ENCODE measurements at regions not wholly inside any gene's neighbourhood (a gene's known extent, or its start where the extent isn't known, plus 50 kb on each side); places are given as distances from the start of the nearest gene placed in this dataset.

DNA sequence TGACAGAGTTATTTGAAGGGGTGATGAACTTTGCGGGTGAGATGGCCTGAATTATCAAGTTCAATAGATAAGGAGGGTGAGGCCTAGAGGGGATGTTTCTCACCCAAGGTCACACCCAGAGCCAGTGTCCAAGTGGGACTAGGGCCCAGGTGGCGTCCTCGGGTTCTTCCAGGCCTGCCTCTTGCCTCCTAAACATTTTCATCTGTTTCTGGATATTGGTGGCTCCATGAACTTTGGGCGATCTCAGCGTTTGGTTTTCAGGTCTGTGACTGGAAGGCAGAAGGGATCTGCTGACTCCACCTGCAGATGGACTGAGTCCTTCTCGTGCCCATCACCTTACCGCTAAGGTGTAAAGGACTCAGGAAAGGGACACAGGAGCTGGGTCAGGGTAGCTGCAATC lies 137.3 kb downstream of the DDX1 start:
- H3K9ac ChIP-seq (ENCODE audit: low read depth, low read length), result no peak overlapping the region
- no peak for ATAC-seq (ENCODE audit: insufficient read depth, low read depth)
- no peaks in the 10 kb centered on the region for H3K27me3 ChIP-seq (ENCODE audit: insufficient read depth, low read length, poor library complexity)
- H3K79me2 ChIP-seq (ENCODE audit: insufficient read depth, low read length), result no peaks in the 10 kb centered on the region
- no peak overlapping the region for H2AFZ ChIP-seq (ENCODE audit: low read depth, low read length)
- H3K9me3 ChIP-seq (ENCODE audit: insufficient read depth, low read length, severe bottlenecking), result no peaks in the 10 kb centered on the region
- H3K4me3 ChIP-seq (ENCODE audit: low read depth in 1 of 2, low read length in 2 of 2), result no peak overlapping the region
- H3K4me1 ChIP-seq (ENCODE audit: insufficient read depth, low read length), result no peaks in the 10 kb centered on the region
- H4K20me1 ChIP-seq (ENCODE audit: insufficient read depth, low read length), result no peaks in the 10 kb centered on the region
- no peak for TF ChIP-seq EZH2 (IDR thresholded peaks at IDR 0.05; ENCODE audit: borderline replicate concordance, low read depth, low read length, severe bottlenecking)
- TF ChIP-seq, protein P1, sequence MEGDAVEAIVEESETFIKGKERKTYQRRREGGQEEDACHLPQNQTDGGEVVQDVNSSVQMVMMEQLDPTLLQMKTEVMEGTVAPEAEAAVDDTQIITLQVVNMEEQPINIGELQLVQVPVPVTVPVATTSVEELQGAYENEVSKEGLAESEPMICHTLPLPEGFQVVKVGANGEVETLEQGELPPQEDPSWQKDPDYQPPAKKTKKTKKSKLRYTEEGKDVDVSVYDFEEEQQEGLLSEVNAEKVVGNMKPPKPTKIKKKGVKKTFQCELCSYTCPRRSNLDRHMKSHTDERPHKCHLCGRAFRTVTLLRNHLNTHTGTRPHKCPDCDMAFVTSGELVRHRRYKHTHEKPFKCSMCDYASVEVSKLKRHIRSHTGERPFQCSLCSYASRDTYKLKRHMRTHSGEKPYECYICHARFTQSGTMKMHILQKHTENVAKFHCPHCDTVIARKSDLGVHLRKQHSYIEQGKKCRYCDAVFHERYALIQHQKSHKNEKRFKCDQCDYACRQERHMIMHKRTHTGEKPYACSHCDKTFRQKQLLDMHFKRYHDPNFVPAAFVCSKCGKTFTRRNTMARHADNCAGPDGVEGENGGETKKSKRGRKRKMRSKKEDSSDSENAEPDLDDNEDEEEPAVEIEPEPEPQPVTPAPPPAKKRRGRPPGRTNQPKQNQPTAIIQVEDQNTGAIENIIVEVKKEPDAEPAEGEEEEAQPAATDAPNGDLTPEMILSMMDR (IDR thresholded peaks at IDR 0.05; ENCODE audit: borderline replicate concordance, extremely low read depth, low read length, poor library complexity, severe bottlenecking), result no peak
- no peak overlapping the region for H3K27ac ChIP-seq (ENCODE audit: low read length)
- no peak overlapping the region for H3K4me2 ChIP-seq (ENCODE audit: insufficient read depth, low read length)
- no peaks in the 10 kb centered on the region for H3K36me3 ChIP-seq (ENCODE audit: insufficient read depth, low read length)
- DNase-seq, result no peak

DNA sequence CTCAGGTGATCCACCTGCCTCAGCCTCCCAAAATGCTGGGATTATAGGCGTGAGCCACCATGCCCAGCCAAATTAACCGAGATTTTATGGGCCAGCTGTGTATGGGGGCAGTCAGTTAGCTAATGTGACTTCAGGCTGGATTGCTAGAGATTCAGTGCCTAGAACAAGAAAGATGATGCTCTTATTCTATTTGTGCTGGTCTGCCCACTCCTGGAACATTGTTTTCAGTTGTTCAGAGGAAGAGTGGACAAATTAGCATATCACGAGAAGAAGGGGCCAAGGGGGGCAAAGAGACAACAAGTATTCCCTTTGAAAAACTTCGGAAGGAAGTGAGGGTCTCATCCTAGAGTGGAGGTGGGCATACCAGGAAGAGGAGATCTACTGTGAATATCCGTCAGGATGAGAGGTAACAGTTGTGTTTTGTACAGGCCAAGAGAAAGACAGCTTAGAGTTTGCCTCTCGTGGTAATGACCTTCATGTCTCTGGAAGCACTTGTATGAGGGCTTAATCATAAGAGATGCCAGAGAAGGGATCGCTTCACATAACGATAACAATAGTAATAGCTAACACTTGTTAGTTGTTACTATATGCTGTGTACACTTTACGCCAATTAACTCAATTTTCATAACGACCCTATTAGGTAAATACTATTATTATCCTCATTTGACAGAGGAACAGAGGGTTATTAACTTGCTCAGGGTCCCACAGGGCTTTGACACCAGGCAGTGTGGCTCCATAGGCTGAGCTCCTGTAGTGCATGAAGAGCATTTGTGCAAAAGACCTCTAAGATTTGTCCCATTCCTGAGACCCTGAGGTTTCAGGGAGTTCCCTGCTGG lies 138.3 kb downstream of the DDX1 start:
- TF ChIP-seq, protein P1 (IDR thresholded peaks at IDR 0.05; ENCODE audit: borderline replicate concordance, extremely low read depth, low read length, poor library complexity, severe bottlenecking), result no peak
- TF ChIP-seq EZH2 (IDR thresholded peaks at IDR 0.05; ENCODE audit: borderline replicate concordance, low read depth, low read length, severe bottlenecking), result no peak
- no peaks in the 10 kb centered on the region for H4K20me1 ChIP-seq (ENCODE audit: insufficient read depth, low read length)
- H3K4me3 ChIP-seq (ENCODE audit: low read depth in 1 of 2, low read length in 2 of 2), result no peak overlapping the region
- no peaks in the 10 kb centered on the region for H3K4me1 ChIP-seq (ENCODE audit: insufficient read depth, low read length)
- H3K9me3 ChIP-seq (ENCODE audit: insufficient read depth, low read length, severe bottlenecking), result no peaks in the 10 kb centered on the region
- no peak overlapping the region for H3K4me2 ChIP-seq (ENCODE audit: insufficient read depth, low read length)
- H3K36me3 ChIP-seq (ENCODE audit: insufficient read depth, low read length), result no peaks in the 10 kb centered on the region
- no peak overlapping the region for H2AFZ ChIP-seq (ENCODE audit: low read depth, low read length)
- DNase-seq (no peak), ATAC-seq (ENCODE audit: insufficient read depth, low read depth) (no peak)
- H3K79me2 ChIP-seq (ENCODE audit: insufficient read depth, low read length), result no peaks in the 10 kb centered on the region
- H3K9ac ChIP-seq (ENCODE audit: low read depth, low read length), result no peak overlapping the region
- H3K27me3 ChIP-seq (ENCODE audit: insufficient read depth, low read length, poor library complexity), result peaks cover 2% of the 10 kb centered on the region
- no peak overlapping the region for H3K27ac ChIP-seq (ENCODE audit: low read length)

DNA sequence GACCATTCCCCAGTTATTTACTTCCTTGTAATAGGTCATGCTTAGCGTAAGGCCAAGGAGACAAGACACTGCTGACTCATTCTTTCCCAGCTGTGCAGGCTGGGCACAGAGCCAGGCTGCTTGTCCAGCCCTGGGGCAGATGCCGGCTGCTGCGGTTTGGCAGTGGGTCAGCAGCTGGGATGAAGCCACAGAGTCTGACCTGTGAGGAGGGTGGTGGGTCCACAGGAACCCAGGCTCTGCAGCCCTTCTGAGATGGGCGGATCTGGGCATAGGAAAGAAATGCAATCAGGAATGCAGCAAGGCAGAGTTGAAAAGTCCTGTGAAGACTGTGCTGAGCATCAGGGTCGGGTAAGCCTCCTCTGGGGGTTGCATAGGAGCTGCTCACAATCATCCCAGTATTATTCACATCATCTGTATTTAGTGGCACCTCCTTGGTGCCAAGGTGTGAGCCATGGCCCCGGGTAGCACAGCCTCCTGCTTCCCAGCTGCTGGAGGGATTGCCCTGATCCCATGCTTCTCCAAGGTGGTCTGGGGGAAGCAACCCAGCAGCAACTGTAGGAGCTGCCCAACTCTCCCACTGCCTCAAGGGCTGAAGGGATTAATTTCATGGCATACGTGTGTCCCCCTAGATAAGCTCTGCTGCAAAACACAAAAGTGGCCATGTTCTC lies 139.0 kb downstream of the DDX1 start:
- Histone ChIP-seq H3K4me1 (ENCODE audit: insufficient read depth, low read length) (no peaks in the 10 kb centered on the region), H3K36me3 (ENCODE audit: insufficient read depth, low read length) (no peaks in the 10 kb centered on the region), H3K9me3 (ENCODE audit: insufficient read depth, low read length, severe bottlenecking) (no peaks in the 10 kb centered on the region), H3K4me3 (ENCODE audit: low read depth in 1 of 2, low read length in 2 of 2) (no peak overlapping the region), H2AFZ (ENCODE audit: low read depth, low read length) (no peak overlapping the region), H3K27ac (ENCODE audit: low read length) (no peak overlapping the region), H3K79me2 (ENCODE audit: insufficient read depth, low read length) (no peaks in the 10 kb centered on the region), H4K20me1 (ENCODE audit: insufficient read depth, low read length) (no peaks in the 10 kb centered on the region), H3K4me2 (ENCODE audit: insufficient read depth, low read length) (no peak overlapping the region), H3K9ac (ENCODE audit: low read depth, low read length) (no peak overlapping the region), H3K27me3 (ENCODE audit: insufficient read depth, low read length, poor library complexity) (peaks cover 2% of the 10 kb centered on the region)
- no peak for DNase-seq
- TF ChIP-seq, protein P1 (IDR thresholded peaks at IDR 0.05; ENCODE audit: borderline replicate concordance, extremely low read depth, low read length, poor library complexity, severe bottlenecking), result no peak
- no peak for TF ChIP-seq EZH2 (IDR thresholded peaks at IDR 0.05; ENCODE audit: borderline replicate concordance, low read depth, low read length, severe bottlenecking)
- ATAC-seq (ENCODE audit: insufficient read depth, low read depth), result no peak

Data from DND-41 (cell line).